Activated naive CD4-positive, alpha-beta T cell treated with anti-CD3 and anti-CD28 coated beads, Interleukin-2, amount 50 U/mL, for 24 hours (primary cell): ENCODE measurements at regions not wholly inside any gene's neighbourhood (a gene's known extent, or its start where the extent isn't known, plus 50 kb on each side); places are given as distances from the start of the nearest gene placed in this dataset.
"Not testable (repeated sequence)": the region's sequence is repeated elsewhere in the genome, so short reads cannot be mapped to it uniquely, and the experiment has no call there.

Experiments used
- H3K27ac Mint-ChIP-seq: one replicate; pipeline ENCODE4 v1.8.0; 2021; ENCODE audit warnings: mild to moderate bottlenecking, mixed read lengths
- H3K27me3 Mint-ChIP-seq: one replicate; pipeline ENCODE4 v1.8.0; 2021; ENCODE audit warnings: mixed read lengths
- H3K36me3 Mint-ChIP-seq: one replicate; pipeline ENCODE4 v1.8.0; 2021; ENCODE audit warnings: mixed read lengths
- H3K4me1 Mint-ChIP-seq: one replicate; pipeline ENCODE4 v1.8.0; 2021; ENCODE audit warnings: mixed read lengths
- H3K4me3 Mint-ChIP-seq: one replicate; pipeline ENCODE4 v1.8.0; 2021; ENCODE audit warnings: mild to moderate bottlenecking, mixed read lengths
- H3K9me3 Mint-ChIP-seq: one replicate; pipeline ENCODE4 v1.8.0; 2021; ENCODE audit warnings: mixed read lengths

DNA sequence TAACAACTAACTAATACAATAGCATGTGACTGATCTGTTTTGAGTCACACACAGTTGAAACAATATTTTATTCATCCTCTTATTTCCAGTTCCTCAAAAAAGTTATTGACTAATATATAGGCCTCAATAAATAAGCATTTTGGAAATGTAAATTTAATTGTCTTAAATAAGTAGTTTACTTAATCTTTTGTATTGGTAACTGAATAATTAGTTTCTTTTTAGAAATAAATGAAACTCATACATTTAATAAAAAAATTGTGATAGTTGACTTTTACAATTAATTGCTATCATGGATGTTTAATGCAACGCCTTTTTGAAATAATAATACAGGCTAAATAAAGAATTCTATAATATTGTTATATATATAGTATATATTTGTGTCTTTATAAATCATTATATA lies 500.8 kb upstream of the PCDH20 start:
- Mint-ChIP-seq H3K9me3 (no peaks in the 10 kb centered on the region), H3K27me3 (no peaks in the 10 kb centered on the region), H3K27ac (no peak overlapping the region), H3K4me3 (no peak overlapping the region), H3K4me1 (no peaks in the 10 kb centered on the region), H3K36me3 (no peaks in the 10 kb centered on the region)

- no peak overlapping the region for H3K27ac Mint-ChIP-seq
- no peaks in the 10 kb centered on the region for H3K9me3 Mint-ChIP-seq
- H3K36me3 Mint-ChIP-seq: no peaks in the 10 kb centered on the region
These were observed 497.5 kb upstream of the PCDH20 start for GRCh38 chr13:61913183-61913582.

DNA sequence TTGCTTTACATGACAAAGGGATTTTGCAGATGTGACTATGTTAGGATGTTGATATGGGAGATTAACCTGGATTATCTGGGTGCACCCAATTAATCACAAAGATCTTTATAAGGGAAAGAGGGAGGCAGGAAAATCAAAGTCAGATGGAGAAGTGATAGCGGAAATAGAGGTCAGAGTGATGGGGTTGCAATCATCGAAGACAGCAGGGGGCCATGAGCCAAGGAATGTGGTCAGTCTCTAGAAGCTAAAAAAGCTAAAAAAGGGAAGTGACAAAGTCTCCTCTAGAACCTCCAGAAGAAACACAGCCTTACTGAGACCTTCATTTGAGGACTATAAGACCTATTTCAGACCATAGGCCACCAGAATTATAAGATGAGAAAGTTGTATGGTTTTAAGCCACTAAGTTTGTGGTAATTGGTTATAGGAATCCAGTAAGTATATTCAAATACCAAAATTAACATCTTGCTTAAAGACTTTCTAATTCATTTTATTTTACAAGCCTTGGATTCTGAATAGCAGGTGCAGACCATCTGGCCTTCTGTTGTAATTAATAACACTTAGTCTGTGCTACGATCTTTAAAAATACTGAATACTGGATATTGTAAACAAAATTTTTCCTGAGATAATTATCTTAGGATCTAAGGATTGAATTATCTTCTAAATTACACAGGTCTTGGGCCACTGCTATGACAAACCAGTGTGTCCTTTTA lies 493.4 kb upstream of the PCDH20 start:
- Mint-ChIP-seq H3K27ac (no peak overlapping the region), H3K27me3 (no peaks in the 10 kb centered on the region)

More at GRCh38 chr13:61913183-61913582, 497.5 kb upstream of the PCDH20 start:
- no peaks in the 10 kb centered on the region for H3K4me1 Mint-ChIP-seq
- H3K27me3 Mint-ChIP-seq: no peaks in the 10 kb centered on the region
- no peak overlapping the region for H3K4me3 Mint-ChIP-seq

DNA sequence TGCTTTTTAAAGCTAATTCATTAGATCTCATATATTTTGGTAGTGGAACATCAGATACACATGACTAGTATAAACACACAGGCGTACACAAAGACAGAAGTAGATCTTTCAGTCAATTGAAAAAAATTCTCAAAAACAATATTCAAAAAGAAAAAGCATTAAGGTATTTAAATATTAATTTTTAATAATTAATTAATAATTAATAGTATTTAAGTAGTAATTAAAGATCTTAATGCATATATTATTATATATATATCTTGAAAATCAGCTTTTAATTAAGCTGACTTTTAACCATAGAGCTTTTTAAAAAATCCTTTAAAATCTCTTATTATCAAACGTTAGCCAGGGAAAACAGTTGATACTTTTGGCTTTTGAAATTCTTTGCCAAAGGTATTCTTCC lies 489.4 kb upstream of the PCDH20 start:
- H3K27me3 Mint-ChIP-seq: no peaks in the 10 kb centered on the region
- no peak overlapping the region for H3K4me3 Mint-ChIP-seq
- H3K4me1 Mint-ChIP-seq: no peaks in the 10 kb centered on the region
- peaks cover 8% of the 10 kb centered on the region for H3K9me3 Mint-ChIP-seq
- H3K27ac Mint-ChIP-seq: no peak overlapping the region
- no peaks in the 10 kb centered on the region for H3K36me3 Mint-ChIP-seq

More for the DNA sequence above, 493.4 kb upstream of the PCDH20 start:
- no peaks in the 10 kb centered on the region for H3K4me1 Mint-ChIP-seq
- H3K4me3 Mint-ChIP-seq: no peak overlapping the region
- H3K9me3 Mint-ChIP-seq: peaks cover 8% of the 10 kb centered on the region
- H3K36me3 Mint-ChIP-seq: no peaks in the 10 kb centered on the region

DNA sequence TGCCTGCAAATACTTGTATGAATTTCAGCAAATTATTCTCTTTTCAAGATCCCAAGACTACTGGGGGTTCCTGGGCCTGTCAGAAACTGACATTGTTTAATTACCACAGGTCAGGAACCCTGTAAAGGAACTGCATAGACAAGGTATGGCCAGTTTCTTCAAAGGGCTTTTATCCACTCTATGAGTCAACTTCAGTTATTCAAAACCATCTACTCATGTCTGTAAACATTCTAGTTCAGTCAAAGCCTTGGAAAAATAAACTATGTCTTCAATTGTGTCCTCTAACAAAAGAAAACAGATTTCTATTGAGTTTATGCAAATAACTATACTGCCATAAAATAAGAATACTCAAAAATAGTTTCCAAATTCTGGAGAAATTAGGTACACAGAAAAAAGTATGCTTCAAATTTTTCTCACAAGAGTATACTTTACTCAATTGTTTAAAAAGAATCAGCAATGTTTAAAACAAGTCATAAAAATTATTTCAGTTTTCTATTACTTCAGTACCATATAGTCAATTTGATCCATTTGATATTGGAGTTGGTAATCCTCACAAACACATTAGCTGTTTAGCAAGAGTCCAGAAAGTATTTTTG lies 486.4 kb upstream of the PCDH20 start:
- Mint-ChIP-seq H3K36me3 (no peaks in the 10 kb centered on the region), H3K27me3 (no peaks in the 10 kb centered on the region), H3K27ac (no peak overlapping the region), H3K4me1 (no peaks in the 10 kb centered on the region), H3K4me3 (no peak overlapping the region), H3K9me3 (peaks cover 8% of the 10 kb centered on the region)

- no peak overlapping the region for H3K4me3 Mint-ChIP-seq
- no peaks in the 10 kb centered on the region for H3K4me1 Mint-ChIP-seq
- no peaks in the 10 kb centered on the region for H3K27me3 Mint-ChIP-seq
- H3K36me3 Mint-ChIP-seq: no peaks in the 10 kb centered on the region
- no peaks in the 10 kb centered on the region for H3K9me3 Mint-ChIP-seq
- H3K27ac Mint-ChIP-seq: no peak overlapping the region
These were observed 484.4 kb upstream of the PCDH20 start for GRCh38 chr13:61900033-61900432.

DNA sequence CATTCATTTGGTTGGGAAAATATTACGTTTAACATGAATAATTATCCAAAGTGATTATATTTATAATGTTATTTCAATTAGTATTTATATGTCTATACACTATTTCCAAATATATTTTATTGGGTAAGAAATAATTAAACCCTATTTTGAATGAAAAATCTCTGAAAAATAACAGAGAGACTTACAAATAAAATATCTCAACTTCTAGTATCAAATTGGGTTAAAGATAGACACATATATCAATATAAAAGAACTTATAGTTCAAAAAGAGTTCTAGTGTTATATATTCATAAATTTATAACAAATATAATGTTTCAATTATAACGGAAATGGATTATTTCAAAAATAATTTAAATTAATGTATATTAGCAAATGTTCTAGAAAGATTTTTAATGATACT lies 482.6 kb upstream of the PCDH20 start:
- Mint-ChIP-seq H3K27me3 (no peaks in the 10 kb centered on the region), H3K36me3 (no peaks in the 10 kb centered on the region), H3K4me1 (no peaks in the 10 kb centered on the region), H3K4me3 (no peak overlapping the region), H3K9me3 (no peaks in the 10 kb centered on the region), H3K27ac (no peak overlapping the region)

DNA sequence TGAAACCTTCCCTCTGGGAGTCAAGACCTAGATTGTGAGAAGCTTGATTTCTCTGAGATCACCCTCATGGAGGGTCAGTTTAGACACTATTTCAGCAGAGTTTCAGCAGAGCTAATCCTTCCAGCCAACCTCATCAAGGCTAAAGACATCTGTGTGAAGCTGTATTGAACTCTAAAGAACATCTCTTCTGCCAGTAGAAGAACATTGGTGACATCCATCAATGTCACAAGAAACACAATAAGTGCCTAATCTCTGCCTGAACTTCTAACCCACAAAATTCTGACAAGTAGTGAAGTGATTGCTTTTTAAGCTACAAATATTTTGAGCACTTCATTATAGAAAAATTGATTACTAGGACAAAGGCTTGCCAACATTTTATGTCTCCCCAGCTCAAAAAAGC lies 475.8 kb upstream of the PCDH20 start:
- H3K4me3 Mint-ChIP-seq: no peak overlapping the region
- no peaks in the 10 kb centered on the region for H3K27me3 Mint-ChIP-seq
- no peak overlapping the region for H3K27ac Mint-ChIP-seq
- no peaks in the 10 kb centered on the region for H3K9me3 Mint-ChIP-seq
- no peaks in the 10 kb centered on the region for H3K36me3 Mint-ChIP-seq
- H3K4me1 Mint-ChIP-seq: no peaks in the 10 kb centered on the region

DNA sequence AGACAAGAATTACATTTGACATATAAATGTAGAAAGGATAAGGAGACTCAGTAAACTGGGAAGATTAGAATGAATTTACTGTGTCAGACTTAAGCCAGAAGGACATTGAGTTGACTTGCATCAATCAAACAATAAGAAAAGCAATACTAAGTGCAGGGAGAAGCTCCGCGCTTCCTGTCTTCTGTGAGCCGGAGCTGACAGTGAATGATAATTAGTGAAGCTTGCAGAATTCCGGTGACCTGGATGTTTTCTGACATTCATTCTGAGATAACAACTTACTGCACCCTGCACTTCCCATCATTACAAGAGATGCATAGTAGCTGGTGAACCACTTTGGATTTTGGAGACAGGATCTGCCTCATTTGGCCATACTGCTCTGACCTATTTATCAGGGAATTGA lies 469.2 kb upstream of the PCDH20 start:
- Mint-ChIP-seq H3K4me1 (no peaks in the 10 kb centered on the region), H3K4me3 (no peak overlapping the region), H3K36me3 (no peaks in the 10 kb centered on the region), H3K27ac (no peak overlapping the region), H3K27me3 (no peaks in the 10 kb centered on the region), H3K9me3 (no peaks in the 10 kb centered on the region)

- no peaks in the 10 kb centered on the region for H3K27me3 Mint-ChIP-seq
- no peaks in the 10 kb centered on the region for H3K36me3 Mint-ChIP-seq
- peaks cover 10% of the 10 kb centered on the region for H3K9me3 Mint-ChIP-seq
- H3K27ac Mint-ChIP-seq: no peak overlapping the region
- no peaks in the 10 kb centered on the region for H3K4me1 Mint-ChIP-seq
- no peak overlapping the region for H3K4me3 Mint-ChIP-seq
These were observed 465.1 kb upstream of the PCDH20 start for GRCh38 chr13:61880578-61881283.

- not testable (repeated sequence) for H3K27me3 Mint-ChIP-seq, H3K4me1 Mint-ChIP-seq, H3K27ac Mint-ChIP-seq, H3K36me3 Mint-ChIP-seq, H3K4me3 Mint-ChIP-seq
- peaks cover 10% of the 10 kb centered on the region for H3K9me3 Mint-ChIP-seq
These were observed 462.9 kb upstream of the PCDH20 start for GRCh38 chr13:61878565-61878964.

DNA sequence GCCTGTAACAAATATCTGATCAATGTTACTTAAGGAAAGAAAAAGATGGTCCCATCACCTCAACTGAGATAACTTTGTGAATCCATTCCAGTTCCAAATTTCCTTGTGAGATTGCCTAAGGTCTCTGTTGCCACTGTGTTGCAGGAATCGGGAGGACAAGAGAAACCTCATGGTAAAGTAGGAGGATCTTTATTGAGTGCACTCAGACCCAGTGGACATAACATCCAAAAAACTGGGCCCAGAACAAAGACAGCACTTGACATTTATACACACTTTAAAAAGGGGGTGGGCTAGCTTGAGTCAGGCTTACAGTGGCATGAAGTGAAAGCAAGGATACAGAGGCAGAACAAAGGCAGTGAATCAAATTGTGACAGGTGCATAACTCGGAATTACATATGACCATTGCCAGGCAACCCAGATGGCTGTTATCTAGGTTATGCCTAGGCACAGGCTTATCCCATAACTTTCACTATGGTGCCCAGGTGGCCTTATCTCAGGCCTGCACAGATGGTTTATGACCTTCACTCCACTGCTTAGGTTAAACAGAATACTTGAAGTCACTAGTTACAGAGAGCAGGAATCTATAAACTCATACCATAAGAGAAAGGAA lies 459.4 kb upstream of the PCDH20 start:
- H3K4me1 Mint-ChIP-seq: no peaks in the 10 kb centered on the region
- no peaks in the 10 kb centered on the region for H3K27me3 Mint-ChIP-seq
- H3K9me3 Mint-ChIP-seq: peaks cover 15% of the 10 kb centered on the region
- no peak overlapping the region for H3K27ac Mint-ChIP-seq
- no peak overlapping the region for H3K4me3 Mint-ChIP-seq
- H3K36me3 Mint-ChIP-seq: no peaks in the 10 kb centered on the region

DNA sequence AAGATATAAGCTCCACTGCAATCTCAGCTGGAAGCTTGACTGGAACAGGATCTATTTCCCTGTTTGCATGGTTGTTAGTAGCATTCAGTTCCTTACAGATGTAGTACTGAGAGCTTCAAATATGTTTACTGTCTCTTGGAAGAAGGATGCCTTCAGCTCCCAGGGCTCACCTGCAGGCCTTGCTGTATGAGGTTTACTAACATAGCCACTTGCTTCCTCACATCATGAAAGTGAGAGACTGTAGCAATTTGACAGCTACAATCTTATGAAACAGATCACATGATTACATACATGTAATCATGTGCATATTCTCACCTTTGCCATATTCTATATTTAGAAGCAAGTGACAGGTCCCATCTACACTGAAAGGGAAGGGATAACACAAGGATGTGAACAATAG lies 458.1 kb upstream of the PCDH20 start:
- Mint-ChIP-seq H3K27ac (no peak overlapping the region), H3K36me3 (no peaks in the 10 kb centered on the region), H3K9me3 (peaks cover 26% of the 10 kb centered on the region), H3K4me3 (no peak overlapping the region), H3K27me3 (no peaks in the 10 kb centered on the region), H3K4me1 (no peaks in the 10 kb centered on the region)

DNA sequence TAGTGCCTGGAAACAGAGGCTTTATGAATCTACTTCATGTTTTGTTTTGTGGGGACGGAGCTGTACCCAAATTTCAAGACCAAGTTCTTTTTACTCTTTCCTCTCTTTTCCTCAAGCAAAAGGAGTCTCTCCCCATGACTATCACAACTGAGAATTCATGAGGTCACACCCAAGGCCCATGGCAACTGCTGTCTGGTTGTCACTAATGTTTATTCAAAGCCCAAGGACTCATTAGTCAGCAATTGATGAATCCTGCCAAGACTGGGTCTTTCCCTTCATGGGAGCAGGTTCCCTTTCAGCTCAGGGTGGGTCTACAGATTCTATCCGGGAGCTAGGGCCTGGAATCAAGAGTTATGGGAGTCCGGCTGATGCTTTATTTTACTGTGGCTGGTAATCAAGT lies 441.5 kb upstream of the PCDH20 start:
- no peaks in the 10 kb centered on the region for H3K4me1 Mint-ChIP-seq
- H3K27me3 Mint-ChIP-seq: no peaks in the 10 kb centered on the region
- no peak overlapping the region for H3K4me3 Mint-ChIP-seq
- H3K9me3 Mint-ChIP-seq: peaks cover 4% of the 10 kb centered on the region
- H3K27ac Mint-ChIP-seq: no peak overlapping the region
- no peaks in the 10 kb centered on the region for H3K36me3 Mint-ChIP-seq

DNA sequence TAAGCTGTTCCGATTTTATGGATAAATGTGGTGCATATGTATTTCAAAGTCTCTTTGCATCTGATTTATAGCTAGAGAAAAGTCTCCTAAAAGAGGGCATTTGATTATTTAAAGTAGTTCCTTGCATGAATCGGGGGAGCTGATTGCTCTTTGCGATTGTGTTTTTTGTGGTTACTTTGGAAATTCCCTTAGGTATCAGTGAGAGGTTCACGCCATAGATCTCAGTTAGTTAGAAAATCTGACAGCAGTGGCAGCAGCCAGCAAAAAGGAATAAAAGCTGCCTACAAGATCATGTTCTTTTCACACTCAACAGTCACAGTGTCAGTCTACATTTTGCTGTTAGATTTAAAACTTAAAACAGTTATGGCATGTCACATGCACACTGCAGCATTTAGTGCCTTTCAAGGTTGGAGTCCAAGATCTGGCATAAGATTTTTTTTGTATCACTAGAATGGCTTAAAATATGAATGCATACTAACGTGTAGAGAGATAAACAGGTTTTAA lies 436.5 kb upstream of the PCDH20 start:
- no peaks in the 10 kb centered on the region for H3K27me3 Mint-ChIP-seq

DNA sequence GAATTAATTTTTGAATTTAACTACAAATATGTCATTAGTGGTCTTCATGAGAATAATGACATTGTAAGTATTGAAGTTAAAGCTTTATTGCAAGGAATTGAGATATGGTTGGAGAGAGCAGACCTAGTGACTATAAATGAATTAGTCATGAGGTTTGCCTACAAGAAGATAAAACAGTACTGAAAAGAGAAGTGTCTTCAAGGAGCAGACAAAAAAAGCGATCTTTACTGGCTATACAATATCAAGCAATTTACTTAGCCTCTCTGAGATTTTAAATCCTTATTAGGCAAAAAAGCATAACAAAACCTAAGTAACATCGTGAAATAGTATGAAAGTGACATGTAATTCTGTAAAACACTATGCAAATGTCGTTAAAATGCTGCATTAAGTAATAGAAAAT lies 435.1 kb upstream of the PCDH20 start:
- Mint-ChIP-seq H3K4me1 (no peaks in the 10 kb centered on the region), H3K27ac (no peak overlapping the region), H3K36me3 (no peaks in the 10 kb centered on the region), H3K4me3 (no peak overlapping the region), H3K9me3 (no peaks in the 10 kb centered on the region), H3K27me3 (no peaks in the 10 kb centered on the region)

More for the DNA sequence above, 436.5 kb upstream of the PCDH20 start:
- Mint-ChIP-seq H3K27ac (no peak overlapping the region), H3K4me1 (no peaks in the 10 kb centered on the region), H3K4me3 (no peak overlapping the region), H3K9me3 (no peaks in the 10 kb centered on the region), H3K36me3 (no peaks in the 10 kb centered on the region)
